ENCODE measurements at regions not wholly inside any gene's neighbourhood (a gene's known extent, or its start where the extent isn't known, plus 50 kb on each side); places are given as distances from the start of the nearest gene placed in this dataset.

- DNase-seq (ENCODE audit: low spot score in 2 of 2) = no peak
- no peak overlapping the region for H3K4me3 ChIP-seq (ENCODE audit: low read depth, poor library complexity, severe bottlenecking)
- intact Hi-C loops (cut with DNase I; ENCODE audit: low total_unique reads) = no loop called here
- TF ChIP-seq POLR2A (IDR thresholded peaks at IDR 0.05) (no peak), CTCF (IDR thresholded peaks at IDR 0.05) (no peak)
- 87 to 91% methylated on average over 4 of the region's 4 CpGs for WGBS, 2 donors
Measured at GRCh38 chr6:109302176-109302575, 80.1 kb downstream of the CD164 start.

- WGBS, 2 donors = 57 to 64% methylated on average over 2 of the region's 2 CpGs
- TF ChIP-seq POLR2A (IDR thresholded peaks at IDR 0.05) = no peak
- no peak for TF ChIP-seq CTCF (IDR thresholded peaks at IDR 0.05)
- intact Hi-C loops (cut with DNase I; ENCODE audit: low total_unique reads) = no loop called here
- DNase-seq (ENCODE audit: low spot score in 2 of 2) = no peak
- no peak overlapping the region for H3K4me3 ChIP-seq (ENCODE audit: low read depth, poor library complexity, severe bottlenecking)
Measured at GRCh38 chr6:109301418-109301817, 80.8 kb downstream of the CD164 start.

GRCh38 chr6:109300874-109301273 lies 81.4 kb downstream of the CD164 start:
- DNase-seq (ENCODE audit: low spot score in 2 of 2) = no peak
- WGBS, 2 donors = 79 to 81% methylated on average over 1 of the region's 1 CpG
- intact Hi-C loops (cut with DNase I; ENCODE audit: low total_unique reads) = no loop called here
- H3K4me3 ChIP-seq (ENCODE audit: low read depth, poor library complexity, severe bottlenecking) = no peak overlapping the region
- TF ChIP-seq CTCF (IDR thresholded peaks at IDR 0.05) (no peak), POLR2A (IDR thresholded peaks at IDR 0.05) (no peak)

- no peak for DNase-seq (ENCODE audit: low spot score in 2 of 2)
- no peak overlapping the region for H3K4me3 ChIP-seq (ENCODE audit: low read depth, poor library complexity, severe bottlenecking)
- intact Hi-C loops (cut with DNase I; ENCODE audit: low total_unique reads) = no loop called here
- TF ChIP-seq CTCF (IDR thresholded peaks at IDR 0.05) (no peak), POLR2A (IDR thresholded peaks at IDR 0.05) (no peak)
- WGBS, 2 donors = 75 to 76% methylated on average over 7 of the region's 7 CpGs
Measured at GRCh38 chr6:109299776-109300564, 82.3 kb downstream of the CD164 start.

GRCh38 chr6:109299265-109299607 lies 83.0 kb downstream of the CD164 start:
- 29 to 38% methylated on average over 1 of the region's 1 CpG for WGBS, 2 donors
- TF ChIP-seq CTCF (IDR thresholded peaks at IDR 0.05) (no peak), POLR2A (IDR thresholded peaks at IDR 0.05) (no peak)
- no peak overlapping the region for H3K4me3 ChIP-seq (ENCODE audit: low read depth, poor library complexity, severe bottlenecking)
- DNase-seq (ENCODE audit: low spot score in 2 of 2) = no peak
- intact Hi-C loops (cut with DNase I; ENCODE audit: low total_unique reads) = no loop called here

Data from lower leg skin (tissue), 4 donors.